HEK293T (cell line): ENCODE measurements at regions not wholly inside any gene's neighbourhood (a gene's known extent, or its start where the extent isn't known, plus 50 kb on each side); places are given as distances from the start of the nearest gene placed in this dataset.

Experiments used
- FOXK2 ChIP-seq: fragments of 450-650 bp; IDR thresholded peaks from 2 replicates; pipeline ENCODE4 v1.6.1; 2016; ENCODE audit warnings: mild to moderate bottlenecking
- PKNOX1 ChIP-seq: fragments of 450-650 bp; IDR thresholded peaks from 2 replicates; pipeline ENCODE4 v1.6.1; 2016
- ZNF384 ChIP-seq: fragments of 450-650 bp; IDR thresholded peaks from 2 replicates; pipeline ENCODE4 v1.6.1; 2016

- no peak for TF ChIP-seq FOXK2
- TF ChIP-seq PKNOX1, result no peak
- no peak for TF ChIP-seq ZNF384
Observed at GRCh38 chr4:147371661-147372060, 109.2 kb upstream of the EDNRA start.
